Suppressor macrophage (primary cell): ENCODE measurements at regions not wholly inside any gene's neighbourhood (a gene's known extent, or its start where the extent isn't known, plus 50 kb on each side); places are given as distances from the start of the nearest gene placed in this dataset.

Source experiments
- DNase-seq, 4 experiments: peaks; one replicate each; pipeline ENCODE4 v3.0.0-alpha.2; 2020 to 2022

- DNase-seq, result peak in 3 of 4 experiments; percentile 17 to 34 (median 28)
Measured at GRCh38 chr20:24136659-24137246, 148.2 kb upstream of the GGTLC1 start.

GRCh38 chr20:24135781-24136180 lies 147.2 kb upstream of the GGTLC1 start:
- no peak for DNase-seq

DNA sequence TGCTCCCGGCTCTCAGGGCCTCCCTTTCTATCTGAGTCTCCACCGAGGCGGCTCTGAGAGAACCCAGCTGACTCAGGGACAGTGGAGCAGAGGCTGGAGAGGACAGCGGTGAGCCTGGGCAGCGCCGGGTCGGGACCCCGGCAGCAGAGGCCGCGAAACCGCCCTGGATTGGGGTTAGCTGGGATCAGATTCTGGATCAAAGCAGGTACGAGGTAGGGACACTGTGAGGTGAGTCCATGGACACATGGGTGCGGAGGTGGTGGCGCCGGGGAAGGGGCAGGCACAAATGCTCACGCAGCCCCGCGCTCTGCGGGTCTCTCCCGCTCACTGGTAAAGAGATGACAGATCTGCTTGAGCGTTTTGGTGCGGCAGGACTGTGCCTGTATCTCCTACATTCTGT lies 146.4 kb upstream of the GGTLC1 start:
- DNase-seq, result no peak

- no peak for DNase-seq
Measured at GRCh38 chr20:24134284-24134683, 145.7 kb upstream of the GGTLC1 start.

GRCh38 chr20:24132246-24132645 lies 143.7 kb upstream of the GGTLC1 start:
- DNase-seq, result no peak

GRCh38 chr20:24131684-24132083 lies 143.1 kb upstream of the GGTLC1 start:
- no peak for DNase-seq

- DNase-seq, result no peak
Measured at GRCh38 chr20:24131281-24131680, 142.7 kb upstream of the GGTLC1 start.

DNA sequence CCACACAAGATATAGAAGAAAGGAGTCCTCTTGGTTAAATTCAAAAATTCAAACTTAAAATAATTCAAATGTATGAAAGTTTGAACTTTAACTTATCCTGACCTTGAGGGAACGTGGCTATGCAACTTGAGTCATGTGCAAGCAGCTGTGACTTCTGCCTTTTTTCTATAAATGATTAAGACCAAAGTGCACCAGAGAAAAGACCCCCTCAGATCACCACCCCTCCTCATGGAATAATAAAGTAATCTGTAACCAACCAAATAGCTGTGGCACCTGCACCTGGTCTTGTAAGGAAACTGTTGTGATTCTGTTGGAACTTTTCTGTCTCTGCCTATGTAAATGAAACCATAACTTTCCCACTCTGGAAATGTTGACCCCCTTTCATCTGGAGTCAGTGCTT lies 141.1 kb upstream of the GGTLC1 start:
- no peak for DNase-seq

DNA sequence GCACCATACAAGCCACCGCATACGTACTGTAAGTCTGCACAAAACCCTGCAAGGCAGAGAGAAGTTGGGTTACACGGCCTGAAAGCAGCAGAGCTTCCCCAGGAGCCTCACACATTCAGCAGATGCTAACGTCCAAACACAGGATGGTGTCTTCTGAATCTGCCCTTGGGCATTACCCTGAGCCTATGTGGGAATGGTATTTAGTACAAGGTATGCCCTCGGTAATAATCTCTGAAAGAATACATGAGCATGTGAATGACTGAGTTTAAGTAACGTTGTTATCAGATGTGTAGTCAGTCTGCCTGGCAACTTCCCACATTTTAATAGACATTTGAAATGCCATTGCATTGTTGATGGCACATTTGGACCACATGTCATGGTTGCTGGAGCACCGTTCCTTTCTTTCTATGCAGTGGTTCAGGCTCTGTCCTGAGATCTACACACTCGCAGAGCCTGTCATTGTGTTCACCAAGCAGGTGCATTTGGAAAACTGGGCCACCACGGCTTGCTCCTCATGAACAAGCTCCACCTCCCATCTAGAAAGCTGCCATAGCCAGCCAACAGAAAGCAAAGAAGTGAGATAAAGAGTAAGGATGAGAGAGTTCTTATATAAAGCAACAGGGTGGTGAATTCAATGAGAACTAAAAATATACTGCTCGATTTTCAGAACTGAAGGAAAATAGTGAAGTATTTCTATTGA lies 136.5 kb upstream of the GGTLC1 start:
- no peak for DNase-seq

GRCh38 chr20:24124003-24124402 lies 135.4 kb upstream of the GGTLC1 start:
- DNase-seq, result no peak

DNA sequence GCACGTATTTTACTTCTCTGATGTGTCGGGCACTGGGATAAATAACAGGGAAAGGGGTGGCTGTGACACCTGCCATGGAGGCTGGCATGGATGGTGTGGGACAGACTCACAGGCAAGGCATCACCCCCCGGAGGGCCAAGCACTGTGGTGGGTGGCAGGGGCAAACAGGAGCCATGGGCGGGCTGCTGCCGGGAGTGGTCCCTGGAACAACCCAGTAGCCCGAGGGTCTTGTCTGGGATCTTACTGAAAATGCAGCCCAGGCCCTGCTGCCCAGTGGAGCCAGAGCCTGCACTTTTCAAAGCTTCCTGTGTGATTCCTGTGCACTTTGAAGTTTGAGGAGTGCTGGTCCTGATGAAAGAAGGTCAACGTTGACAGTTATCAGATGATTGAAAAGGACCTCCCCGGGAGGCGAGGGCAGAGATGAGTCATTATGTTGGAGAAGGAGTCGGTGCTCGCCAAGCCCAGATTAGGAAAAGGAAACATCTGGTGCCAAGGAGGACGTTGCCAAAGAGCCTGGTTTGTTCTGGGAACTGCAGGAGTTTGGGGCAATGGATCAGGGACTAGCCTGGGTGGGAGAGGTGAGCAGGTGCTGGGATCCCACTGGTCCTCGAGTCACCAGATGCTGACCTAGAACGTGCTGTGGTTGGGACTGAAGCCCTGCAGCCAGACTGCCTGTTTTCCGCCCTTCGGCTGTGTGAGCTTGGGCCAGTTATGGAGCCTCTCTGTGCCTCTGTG lies 130.0 kb upstream of the GGTLC1 start:
- DNase-seq, result no peak

GRCh38 chr20:24118034-24118433 lies 129.5 kb upstream of the GGTLC1 start:
- no peak for DNase-seq

- DNase-seq, result no peak
Measured at GRCh38 chr20:24117383-24117782, 128.8 kb upstream of the GGTLC1 start.

- DNase-seq, result no peak
Measured at GRCh38 chr20:24116611-24117010, 128.0 kb upstream of the GGTLC1 start.

GRCh38 chr20:24112360-24112759 lies 123.8 kb upstream of the GGTLC1 start:
- DNase-seq, result no peak

GRCh38 chr20:24111858-24112257 lies 123.3 kb upstream of the GGTLC1 start:
- DNase-seq, result no peak

DNA sequence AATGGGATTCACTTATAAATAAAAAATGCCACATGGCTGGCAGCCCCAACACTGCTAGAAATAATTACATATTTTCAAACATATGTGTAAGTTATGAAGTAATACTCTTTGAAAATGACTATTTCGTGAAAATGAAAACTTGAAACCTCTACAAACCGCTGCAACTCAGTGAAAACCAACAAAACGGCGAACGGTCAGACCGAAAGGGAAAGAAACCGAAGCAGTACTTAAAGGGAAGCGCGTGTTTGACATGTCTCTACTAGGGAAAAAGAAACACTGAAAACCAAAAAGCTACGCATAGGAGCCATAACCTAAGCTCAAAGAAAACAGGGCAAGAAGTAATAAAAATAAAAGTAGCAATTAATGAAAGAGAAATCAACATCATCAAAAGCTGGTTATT lies 121.0 kb upstream of the GGTLC1 start:
- no peak for DNase-seq

GRCh38 chr20:24109008-24109407 lies 120.4 kb upstream of the GGTLC1 start:
- no peak for DNase-seq

GRCh38 chr20:24108581-24108980 lies 120.0 kb upstream of the GGTLC1 start:
- no peak for DNase-seq

DNA sequence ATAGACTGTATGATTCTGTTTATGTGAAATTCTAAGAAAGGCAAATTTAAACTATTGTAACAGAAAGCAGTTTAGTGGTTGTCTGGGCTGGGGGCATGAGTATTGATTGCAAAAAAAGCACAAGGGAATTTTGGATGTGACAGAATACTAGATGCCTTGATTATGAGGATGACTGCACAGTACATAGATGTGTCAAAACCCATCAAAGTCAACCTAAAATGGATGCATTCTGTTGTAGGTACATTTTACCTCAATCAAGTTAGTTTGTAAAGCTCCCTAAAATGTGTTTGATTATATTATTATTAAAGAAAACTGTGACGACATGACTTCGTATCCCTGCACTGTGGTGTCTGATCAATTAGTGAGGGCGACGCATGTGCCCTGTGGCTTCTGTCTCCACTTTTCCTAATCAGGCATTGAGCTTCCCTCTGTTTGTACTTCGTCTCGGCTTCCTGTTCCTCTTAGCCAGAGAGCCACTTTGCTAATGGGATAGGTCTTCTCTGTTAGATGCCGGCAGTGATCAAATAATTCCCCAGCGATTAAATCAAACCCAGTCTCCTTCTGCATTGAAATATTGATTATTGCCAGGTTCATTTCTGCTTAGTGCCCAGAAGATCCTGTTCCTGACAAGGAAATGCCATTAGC lies 118.3 kb upstream of the GGTLC1 start:
- no peak for DNase-seq

GRCh38 chr20:24106150-24106800 lies 117.7 kb upstream of the GGTLC1 start:
- no peak for DNase-seq

- no peak for DNase-seq
Measured at GRCh38 chr20:24102749-24103333, 114.3 kb upstream of the GGTLC1 start.

GRCh38 chr20:24102290-24102689 lies 113.7 kb upstream of the GGTLC1 start:
- DNase-seq, result peak; percentile 37 to 64 (median 55)
